CD4-positive, alpha-beta T cell treated with Interleukin-12 subunit alpha and Interleukin-12 subunit beta, for 1 hour (primary cell): ENCODE measurements at regions not wholly inside any gene's neighbourhood (a gene's known extent, or its start where the extent isn't known, plus 50 kb on each side); places are given as distances from the start of the nearest gene placed in this dataset.
A peak's percentile ranks its signal among the peaks of the same experiment; 100 is the strongest.
"Not testable (repeated sequence)": the region's sequence is repeated elsewhere in the genome, so short reads cannot be mapped to it uniquely, and the experiment has no call there.

Source experiments
- DNase-seq: peaks from one replicate; pipeline ENCODE4 v3.0.0-alpha.2; 2020

DNA sequence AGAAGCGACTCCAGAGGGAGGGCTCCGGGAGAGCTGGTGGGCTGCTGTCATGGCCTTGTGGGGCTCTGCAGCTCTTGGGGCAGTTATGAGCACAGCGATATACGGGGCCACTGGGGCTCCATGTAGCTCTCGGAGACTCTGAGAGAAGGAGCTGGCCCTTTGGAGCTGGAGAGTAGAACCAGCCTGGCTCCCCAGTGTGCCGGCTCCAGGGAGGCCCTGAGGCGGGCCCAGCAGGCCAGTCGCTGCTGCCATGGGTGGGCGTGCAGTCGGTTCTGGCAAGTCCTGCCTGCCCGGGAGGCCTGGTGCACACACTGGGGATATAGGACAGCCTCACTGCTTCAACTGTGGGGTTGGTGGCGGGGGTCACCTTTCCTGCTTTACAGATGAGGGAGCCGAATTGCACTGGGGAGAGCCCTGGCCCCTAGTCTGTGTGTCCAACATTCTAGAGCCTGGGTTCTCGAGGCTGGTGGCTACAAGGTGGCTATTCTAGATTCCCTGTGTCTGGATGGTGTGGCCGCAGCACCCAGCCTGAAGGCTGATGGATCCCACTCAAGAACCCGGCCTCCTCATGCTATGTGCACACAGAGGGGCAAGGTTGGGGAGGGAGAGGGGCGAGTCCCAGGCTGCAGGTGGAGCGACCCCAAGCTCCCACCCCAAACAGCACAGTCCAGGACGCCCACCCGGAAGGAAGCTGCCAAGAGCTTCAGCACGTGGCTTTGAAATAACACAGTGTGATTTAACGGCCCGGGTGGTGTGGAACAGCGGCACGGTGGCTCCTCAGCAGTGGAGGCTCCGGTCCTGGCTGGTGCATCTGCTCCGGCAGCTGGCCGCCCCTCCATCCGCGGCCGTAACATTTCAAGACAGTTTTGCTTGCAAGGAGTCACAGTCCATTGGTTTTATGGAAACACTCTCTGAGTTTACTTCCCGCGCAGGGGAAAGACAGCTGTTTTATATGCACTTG lies 188.3 kb upstream of the C14orf180 start:
- no peak for DNase-seq

- peak; percentile 14 for DNase-seq
Measured at GRCh38 chr14:104392001-104392395, 187.6 kb upstream of the C14orf180 start.

DNA sequence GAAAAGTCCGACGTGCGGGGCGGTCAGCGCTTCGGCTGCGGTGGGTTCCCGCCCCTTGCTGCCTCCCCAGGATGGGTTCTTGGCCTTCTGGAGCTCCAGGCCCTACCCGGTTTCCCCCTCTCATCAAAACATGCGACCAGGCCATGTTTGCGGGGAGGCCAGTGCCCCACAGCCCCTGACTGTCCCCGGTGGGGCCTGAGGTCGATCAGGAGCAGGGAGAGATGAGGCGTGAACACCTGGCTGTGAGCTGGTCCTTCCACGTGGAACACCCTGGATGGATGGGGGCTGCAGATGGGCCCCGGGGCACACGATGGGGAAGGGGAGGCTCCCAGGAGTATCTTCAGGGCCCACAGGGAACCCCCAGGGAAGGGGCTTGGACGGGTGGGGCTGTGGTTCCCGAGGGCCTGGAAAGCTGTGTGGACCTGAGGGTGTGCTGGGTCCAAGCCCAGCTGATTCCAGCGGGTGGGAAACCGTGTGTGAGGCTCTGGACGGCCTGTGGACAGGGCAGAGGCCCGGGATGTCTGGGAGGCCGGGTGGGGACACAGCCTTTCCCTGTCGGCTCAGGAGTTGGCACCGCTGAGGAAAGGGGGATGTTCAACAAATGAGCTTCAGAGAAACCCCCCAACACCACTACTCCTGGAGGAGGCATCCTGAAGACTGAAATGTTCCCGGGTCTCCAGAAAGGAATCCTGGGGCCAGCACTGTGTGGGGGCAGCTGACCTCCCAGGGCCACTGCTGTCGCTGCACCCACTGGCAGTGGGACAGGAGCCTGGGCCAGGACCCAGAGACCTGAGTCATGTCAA lies 187.0 kb upstream of the C14orf180 start:
- no peak for DNase-seq

- no peak for DNase-seq
Measured at GRCh38 chr14:104393199-104393897, 186.2 kb upstream of the C14orf180 start.

DNA sequence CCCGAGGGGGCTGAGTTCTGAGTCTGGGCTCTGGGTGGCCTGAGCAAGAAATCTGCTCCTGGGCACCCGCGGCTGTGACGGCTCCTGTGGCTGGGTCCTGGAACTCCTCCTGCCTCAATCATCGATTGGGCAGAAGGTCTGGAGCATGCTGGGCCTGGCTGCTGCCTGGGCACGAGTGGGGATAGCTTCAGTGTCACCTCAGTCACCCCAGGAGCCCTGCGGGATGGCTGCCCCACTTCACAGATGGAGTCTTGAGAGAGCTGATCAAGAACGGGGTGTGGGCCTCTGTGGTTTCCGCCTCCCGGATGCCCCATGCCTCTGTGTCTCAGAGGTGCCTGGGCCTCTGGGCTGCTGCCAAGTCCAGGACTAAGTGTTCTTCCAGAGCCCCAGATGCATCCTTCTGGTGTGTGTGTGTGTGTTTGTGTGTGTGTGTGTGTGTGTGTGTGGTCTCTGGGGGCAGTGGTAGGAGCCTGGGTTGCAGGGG lies 185.6 kb upstream of the C14orf180 start:
- DNase-seq = peak; percentile 78

DNA sequence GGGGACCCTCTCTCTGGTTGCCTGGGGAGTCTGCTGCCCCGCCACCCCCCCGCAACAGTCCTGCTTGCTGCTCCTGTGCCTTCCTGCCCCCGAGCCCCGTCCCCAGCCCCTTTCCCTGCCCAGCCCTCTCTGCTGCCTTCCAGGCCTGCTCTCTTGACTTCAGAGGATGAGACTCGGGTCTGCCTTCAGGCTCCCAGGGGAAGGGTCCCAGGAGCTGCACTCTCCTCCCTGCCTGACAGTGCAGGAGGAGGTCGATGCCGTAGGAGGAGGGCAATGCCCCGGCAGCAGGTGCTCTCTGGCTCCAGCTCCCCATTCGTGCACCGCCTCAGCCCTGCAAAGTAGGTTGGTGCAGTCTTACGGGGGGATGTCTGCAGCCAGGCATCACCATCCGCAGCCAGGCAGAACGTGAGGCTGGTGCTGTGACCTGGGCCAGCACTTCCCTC lies 185.1 kb upstream of the C14orf180 start:
- no peak for DNase-seq

DNA sequence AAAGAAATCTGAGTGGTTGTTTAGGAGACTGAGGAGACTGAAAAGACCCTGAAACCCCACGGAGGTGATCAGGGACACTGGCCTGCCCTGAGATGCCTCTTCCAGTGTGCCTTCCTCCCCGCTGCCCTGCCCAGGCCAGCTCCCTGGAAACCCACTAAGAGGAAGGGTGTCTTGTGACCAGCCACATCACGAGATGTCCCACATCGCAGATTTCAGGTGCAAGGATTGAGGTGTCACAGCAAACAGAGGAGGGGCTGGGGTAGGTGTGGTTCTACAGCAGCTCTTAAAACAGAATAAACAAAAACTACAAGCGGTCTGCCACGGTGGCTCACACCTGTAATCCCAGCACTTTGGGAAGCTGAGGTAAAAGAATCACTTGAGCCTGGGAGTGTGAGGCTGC lies 184.3 kb upstream of the C14orf180 start:
- DNase-seq = no peak

- DNase-seq = no peak
Measured at GRCh38 chr14:104395941-104396681, 183.5 kb upstream of the C14orf180 start.

DNA sequence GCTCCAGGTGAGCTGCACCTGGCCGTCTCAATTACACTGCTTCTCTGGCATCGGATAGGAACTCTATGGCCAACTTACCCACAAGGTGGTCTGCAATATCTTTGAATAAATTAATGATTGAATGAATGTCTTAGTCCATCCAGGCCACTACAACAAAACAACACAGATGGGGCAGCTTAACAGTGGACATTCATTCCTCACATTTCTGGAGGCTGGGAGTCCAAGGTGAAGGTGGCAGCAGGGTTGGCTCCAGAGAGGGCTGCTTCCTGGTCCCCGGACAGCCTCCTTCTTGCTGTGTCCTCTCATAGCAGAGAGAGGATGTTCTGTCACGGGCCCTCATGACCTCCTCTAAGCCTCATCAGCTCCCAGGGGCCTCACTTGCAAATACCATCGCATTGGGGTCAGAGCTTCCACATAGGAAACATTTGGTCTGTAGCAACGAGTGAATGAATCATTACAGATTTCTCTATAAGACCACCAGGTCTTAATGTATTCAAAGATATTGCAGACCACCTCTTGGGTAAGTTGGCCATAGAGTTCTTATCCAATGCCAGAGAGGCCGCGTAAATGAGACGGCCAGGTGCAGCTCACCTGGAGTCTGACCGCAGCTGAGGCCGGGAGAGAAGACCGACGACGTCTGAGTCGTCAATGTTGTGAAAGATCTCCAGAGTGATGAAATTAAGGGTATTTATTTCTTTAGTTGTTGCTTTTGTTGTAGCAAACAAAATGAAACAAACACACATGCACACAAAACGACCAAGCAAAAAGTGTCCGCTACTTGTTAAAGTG lies 182.7 kb upstream of the C14orf180 start:
- DNase-seq = no peak

- no peak for DNase-seq
Measured at GRCh38 chr14:104397956-104398355, 181.6 kb upstream of the C14orf180 start.

DNA sequence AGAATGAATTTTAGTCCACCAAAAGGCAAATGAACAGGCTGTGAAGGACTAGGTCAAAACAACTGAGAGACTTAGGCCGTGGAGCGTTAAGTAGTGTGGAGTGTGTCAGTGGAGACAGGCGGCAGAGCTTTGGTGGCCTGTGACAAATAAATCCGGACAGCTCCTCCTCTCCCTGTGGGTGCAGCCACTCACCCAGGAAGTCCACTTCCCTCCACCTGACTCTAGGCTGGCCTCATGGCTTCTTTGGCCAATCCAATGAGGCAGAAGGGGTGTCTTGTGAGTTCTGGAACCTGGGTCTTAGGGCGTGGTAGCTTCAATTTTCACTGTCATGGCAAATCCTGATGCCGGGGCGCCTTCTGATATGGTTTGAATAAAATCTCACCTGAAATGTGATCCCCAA lies 180.9 kb upstream of the C14orf180 start:
- DNase-seq = no peak

- DNase-seq = peak; percentile 54
Measured at GRCh38 chr14:104399432-104400155, 180.0 kb upstream of the C14orf180 start.

DNA sequence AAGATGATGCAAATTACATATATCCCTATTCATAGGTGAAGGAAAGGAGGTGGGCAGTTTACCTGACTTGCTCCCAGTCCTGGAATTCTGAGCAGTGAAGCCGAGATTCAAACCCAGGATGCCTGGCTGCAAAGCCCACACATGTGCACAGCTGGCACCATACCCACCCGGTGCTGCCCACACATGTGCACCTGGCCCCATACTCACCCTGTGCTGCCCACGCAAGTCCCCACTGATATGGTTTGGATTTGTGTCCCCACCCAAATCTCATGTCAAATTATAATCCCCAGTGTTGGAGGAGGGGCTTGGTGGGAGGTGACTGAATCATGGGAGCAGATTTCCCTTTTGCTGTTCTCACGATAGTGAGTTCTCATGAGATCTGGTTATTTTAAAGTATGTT lies 179.2 kb upstream of the C14orf180 start:
- DNase-seq = no peak

GRCh38 chr14:104401785-104402184 lies 177.8 kb upstream of the C14orf180 start:
- no peak for DNase-seq

GRCh38 chr14:104402303-104402702 lies 177.3 kb upstream of the C14orf180 start:
- not testable (repeated sequence) for DNase-seq

DNA sequence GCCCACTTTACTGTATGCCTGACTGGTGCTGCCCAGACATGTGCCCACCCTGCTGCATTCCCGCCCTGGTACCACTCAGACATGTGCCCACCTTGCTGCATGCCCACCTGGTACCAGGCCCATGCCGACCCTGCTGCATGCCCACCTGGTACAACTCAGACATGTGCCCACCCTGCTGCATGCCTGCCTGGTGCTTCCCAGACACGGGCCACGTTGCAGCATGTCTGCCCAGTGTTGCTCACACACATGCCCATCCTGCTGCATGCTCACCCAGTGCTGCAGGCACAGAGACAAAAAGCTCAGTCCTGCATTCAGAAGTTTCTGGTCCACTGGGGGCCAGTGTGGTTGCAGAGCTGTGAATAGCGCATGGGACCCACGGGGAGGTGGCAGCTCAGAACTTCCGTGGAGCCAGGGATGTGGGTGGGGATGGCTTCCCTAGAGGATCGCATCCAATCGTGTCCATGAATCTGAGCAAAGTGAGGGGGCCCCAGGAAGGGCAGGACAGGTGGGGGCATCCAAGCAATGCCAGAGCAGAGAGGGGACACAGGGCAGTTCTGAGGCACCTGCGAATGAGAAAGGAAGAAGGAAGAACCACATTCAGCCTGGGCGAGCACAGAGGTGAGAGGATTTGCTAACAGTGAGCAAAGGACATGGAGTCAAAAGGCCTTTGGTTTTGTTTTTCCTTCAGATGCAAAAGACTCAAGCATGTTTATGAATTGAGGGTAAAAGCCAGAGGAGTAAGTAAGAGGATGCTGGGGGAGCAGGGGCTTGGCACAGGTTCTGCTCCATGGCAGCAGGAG lies 175.9 kb upstream of the C14orf180 start:
- no peak for DNase-seq

GRCh38 chr14:104404922-104405321 lies 174.6 kb upstream of the C14orf180 start:
- DNase-seq = no peak

- DNase-seq = no peak
Measured at GRCh38 chr14:104405360-104406226, 174.0 kb upstream of the C14orf180 start.

DNA sequence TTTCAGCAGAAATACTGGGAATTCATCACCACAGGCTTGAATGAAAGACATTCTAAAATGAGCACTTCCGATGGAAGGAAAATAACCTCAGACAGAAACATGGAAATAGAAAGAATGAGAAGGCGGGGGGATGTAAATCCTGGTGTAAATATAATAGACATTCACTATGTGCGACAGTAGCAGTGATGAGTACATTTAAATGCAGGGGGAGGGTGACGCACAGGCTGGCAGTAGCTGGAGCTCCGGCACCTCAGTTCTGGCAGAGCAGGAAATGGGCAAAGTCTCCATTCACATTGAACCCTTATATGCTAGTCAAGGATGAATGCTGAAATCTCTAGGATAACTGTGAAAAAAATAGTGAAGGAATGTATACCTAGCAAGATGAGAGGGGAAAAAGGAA lies 172.7 kb upstream of the C14orf180 start:
- no peak for DNase-seq
